ENCODE measurements at regions not wholly inside any gene's neighbourhood (a gene's known extent, or its start where the extent isn't known, plus 50 kb on each side); places are given as distances from the start of the nearest gene placed in this dataset.

GRCh38 chr9:134989206-134990065 lies 71.7 kb upstream of the FCN1 start:
- TF ChIP-seq, protein P1, sequence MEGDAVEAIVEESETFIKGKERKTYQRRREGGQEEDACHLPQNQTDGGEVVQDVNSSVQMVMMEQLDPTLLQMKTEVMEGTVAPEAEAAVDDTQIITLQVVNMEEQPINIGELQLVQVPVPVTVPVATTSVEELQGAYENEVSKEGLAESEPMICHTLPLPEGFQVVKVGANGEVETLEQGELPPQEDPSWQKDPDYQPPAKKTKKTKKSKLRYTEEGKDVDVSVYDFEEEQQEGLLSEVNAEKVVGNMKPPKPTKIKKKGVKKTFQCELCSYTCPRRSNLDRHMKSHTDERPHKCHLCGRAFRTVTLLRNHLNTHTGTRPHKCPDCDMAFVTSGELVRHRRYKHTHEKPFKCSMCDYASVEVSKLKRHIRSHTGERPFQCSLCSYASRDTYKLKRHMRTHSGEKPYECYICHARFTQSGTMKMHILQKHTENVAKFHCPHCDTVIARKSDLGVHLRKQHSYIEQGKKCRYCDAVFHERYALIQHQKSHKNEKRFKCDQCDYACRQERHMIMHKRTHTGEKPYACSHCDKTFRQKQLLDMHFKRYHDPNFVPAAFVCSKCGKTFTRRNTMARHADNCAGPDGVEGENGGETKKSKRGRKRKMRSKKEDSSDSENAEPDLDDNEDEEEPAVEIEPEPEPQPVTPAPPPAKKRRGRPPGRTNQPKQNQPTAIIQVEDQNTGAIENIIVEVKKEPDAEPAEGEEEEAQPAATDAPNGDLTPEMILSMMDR (conservative IDR thresholded peaks at IDR 0.05; ENCODE audit: low read depth, low read length) = no peak
- TF ChIP-seq EZH2phosphoT487 (IDR thresholded peaks at IDR 0.05; ENCODE audit: borderline replicate concordance, low read length) = no peak

Measured in PC-3 (cell line).